IMR-90 (cell line): ENCODE measurements at regions not wholly inside any gene's neighbourhood (a gene's known extent, or its start where the extent isn't known, plus 50 kb on each side); places are given as distances from the start of the nearest gene placed in this dataset.

Experiments
- BHLHE40 ChIP-seq: fragments of 150-350 bp; IDR thresholded peaks from 2 replicates; pipeline ENCODE4 v1.6.1; 2016; ENCODE audit warnings: mild to moderate bottlenecking, low read depth, low read length
- CEBPB ChIP-seq: IDR thresholded peaks from 2 replicates; pipeline ENCODE4 v1.6.1; 2012; ENCODE audit warnings: low read depth, low read length, improper control_type of control experiment
- CHD1 ChIP-seq: IDR thresholded peaks from 2 replicates; pipeline ENCODE4 v1.6.1; 2012; ENCODE audit warnings: low read depth, low read length, improper control_type of control experiment
- CTCF ChIP-seq: conservative IDR thresholded peaks from 2 replicates; pipeline ENCODE4 v1.5.1; 2012; ENCODE audit warnings: mild to moderate bottlenecking, low read depth, low read length, improper control_type of control experiment
- ELK1 ChIP-seq: fragments of 150-350 bp; IDR thresholded peaks from 2 replicates; pipeline ENCODE4 v1.6.1; 2016; ENCODE audit warnings: low read depth, mild to moderate bottlenecking, low read length, moderate library complexity, borderline replicate concordance
- MAFK ChIP-seq: IDR thresholded peaks from 2 replicates; pipeline ENCODE4 v1.6.1; 2012; ENCODE audit warnings: low read depth, low read length, improper control_type of control experiment
- NFE2L2 ChIP-seq: fragments of 150-350 bp; IDR thresholded peaks from 2 replicates; pipeline ENCODE4 v1.6.1; 2016; ENCODE audit warnings: low read depth, mild to moderate bottlenecking, low read length
- POLR2A ChIP-seq: IDR thresholded peaks from 2 replicates; pipeline ENCODE4 v1.6.1; 2012; ENCODE audit warnings: mild to moderate bottlenecking, low read depth, low read length
- RAD21 ChIP-seq: IDR thresholded peaks from 2 replicates; pipeline ENCODE4 v1.6.1; 2012; ENCODE audit warnings: low read length, improper control_type of control experiment
- RCOR1 ChIP-seq: IDR thresholded peaks from 2 replicates; pipeline ENCODE4 v1.6.1; 2012; ENCODE audit warnings: mild to moderate bottlenecking, low read length, improper control_type of control experiment; ENCODE audit not compliant: insufficient replicate concordance
- RFX5 ChIP-seq: IDR thresholded peaks from 2 replicates; pipeline ENCODE4 v1.8.0; 2012; ENCODE audit warnings: low read depth, mild to moderate bottlenecking, low read length, moderate library complexity
- SMC3 ChIP-seq: fragments of 150-350 bp; IDR thresholded peaks from 2 replicates; pipeline ENCODE4 v1.6.1; 2016; ENCODE audit warnings: low read depth, mild to moderate bottlenecking, antibody characterized with exemption, low read length, moderate library complexity
- USF2 ChIP-seq: fragments of 150-350 bp; IDR thresholded peaks from 2 replicates; pipeline ENCODE4 v1.6.1; 2017; ENCODE audit warnings: mild to moderate bottlenecking, antibody characterized with exemption, low read length, low read depth

GRCh38 chr3:25889525-25889917, 99.6 kb downstream of the OXSM start:
- TF ChIP-seq CTCF (no peak), POLR2A (no peak), RAD21 (no peak), NFE2L2 (no peak), RCOR1 (no peak), ELK1 (no peak), USF2 (no peak), SMC3 (no peak), BHLHE40 (no peak), RFX5 (no peak), CEBPB (no peak), CHD1 (no peak), MAFK (no peak)
